ENCODE measurements at regions not wholly inside any gene's neighbourhood (a gene's known extent, or its start where the extent isn't known, plus 50 kb on each side); places are given as distances from the start of the nearest gene placed in this dataset.

- H3K4me1 ChIP-seq (ENCODE audit: insufficient read depth, low read length), result no peaks in the 10 kb centered on the region
- H3K27me3 ChIP-seq (ENCODE audit: insufficient read depth, low read length), result no peaks in the 10 kb centered on the region
- H3K9me3 ChIP-seq (ENCODE audit: low read depth, low read length), result no peaks in the 10 kb centered on the region
- H3K4me3 ChIP-seq (ENCODE audit: low read length), result no peak overlapping the region
These were observed 166.7 kb downstream of the ST6GAL2 start for GRCh38 chr2:106719222-106719621.

- Histone ChIP-seq H3K4me3 (ENCODE audit: low read length) (no peak overlapping the region), H3K4me1 (ENCODE audit: insufficient read depth, low read length) (no peaks in the 10 kb centered on the region), H3K27me3 (ENCODE audit: insufficient read depth, low read length) (no peaks in the 10 kb centered on the region), H3K9me3 (ENCODE audit: low read depth, low read length) (no peaks in the 10 kb centered on the region)
These were observed 165.9 kb downstream of the ST6GAL2 start for GRCh38 chr2:106720026-106720425.

- no peaks in the 10 kb centered on the region for H3K4me1 ChIP-seq (ENCODE audit: insufficient read depth, low read length)
- no peaks in the 10 kb centered on the region for H3K27me3 ChIP-seq (ENCODE audit: insufficient read depth, low read length)
- H3K4me3 ChIP-seq (ENCODE audit: low read length), result no peak overlapping the region
- H3K9me3 ChIP-seq (ENCODE audit: low read depth, low read length), result no peaks in the 10 kb centered on the region
These were observed 161.6 kb downstream of the ST6GAL2 start for GRCh38 chr2:106724301-106724794.

- Histone ChIP-seq H3K9me3 (ENCODE audit: low read depth, low read length) (no peaks in the 10 kb centered on the region), H3K4me1 (ENCODE audit: insufficient read depth, low read length) (no peaks in the 10 kb centered on the region), H3K27me3 (ENCODE audit: insufficient read depth, low read length) (no peaks in the 10 kb centered on the region), H3K4me3 (ENCODE audit: low read length) (no peak overlapping the region)
These were observed 151.8 kb downstream of the ST6GAL2 start for GRCh38 chr2:106734165-106734564.

- Histone ChIP-seq H3K27me3 (ENCODE audit: insufficient read depth, low read length) (no peaks in the 10 kb centered on the region), H3K9me3 (ENCODE audit: low read depth, low read length) (no peaks in the 10 kb centered on the region), H3K4me1 (ENCODE audit: insufficient read depth, low read length) (no peaks in the 10 kb centered on the region), H3K4me3 (ENCODE audit: low read length) (no peak overlapping the region)
These were observed 150.2 kb downstream of the ST6GAL2 start for GRCh38 chr2:106735807-106736206.

- Histone ChIP-seq H3K27me3 (ENCODE audit: insufficient read depth, low read length) (no peaks in the 10 kb centered on the region), H3K4me1 (ENCODE audit: insufficient read depth, low read length) (no peaks in the 10 kb centered on the region), H3K9me3 (ENCODE audit: low read depth, low read length) (no peaks in the 10 kb centered on the region), H3K4me3 (ENCODE audit: low read length) (no peak overlapping the region)
These were observed 149.7 kb downstream of the ST6GAL2 start for GRCh38 chr2:106736221-106736620.

GRCh38 chr2:106745468-106745867, 140.5 kb downstream of the ST6GAL2 start:
- no peaks in the 10 kb centered on the region for H3K27me3 ChIP-seq (ENCODE audit: insufficient read depth, low read length)
- no peak overlapping the region for H3K4me3 ChIP-seq (ENCODE audit: low read length)
- no peaks in the 10 kb centered on the region for H3K4me1 ChIP-seq (ENCODE audit: insufficient read depth, low read length)
- no peaks in the 10 kb centered on the region for H3K9me3 ChIP-seq (ENCODE audit: low read depth, low read length)

GRCh38 chr2:106749823-106750222, 136.1 kb downstream of the ST6GAL2 start:
- H3K4me1 ChIP-seq (ENCODE audit: insufficient read depth, low read length), result no peaks in the 10 kb centered on the region
- no peaks in the 10 kb centered on the region for H3K9me3 ChIP-seq (ENCODE audit: low read depth, low read length)
- H3K27me3 ChIP-seq (ENCODE audit: insufficient read depth, low read length), result no peaks in the 10 kb centered on the region
- H3K4me3 ChIP-seq (ENCODE audit: low read length), result no peak overlapping the region

Data from mononuclear cell (primary cell).